HG03565 (cell line): ENCODE measurements at regions not wholly inside any gene's neighbourhood (a gene's known extent, or its start where the extent isn't known, plus 50 kb on each side); places are given as distances from the start of the nearest gene placed in this dataset.

Source experiments
- ATAC-seq: cut with Tn5 transposase; IDR thresholded peaks from one replicate; pipeline ENCODE4 v1.9.1; 2021; ENCODE audit warnings: mild to moderate bottlenecking, moderate library complexity; ENCODE audit not compliant: unreplicated experiment

DNA sequence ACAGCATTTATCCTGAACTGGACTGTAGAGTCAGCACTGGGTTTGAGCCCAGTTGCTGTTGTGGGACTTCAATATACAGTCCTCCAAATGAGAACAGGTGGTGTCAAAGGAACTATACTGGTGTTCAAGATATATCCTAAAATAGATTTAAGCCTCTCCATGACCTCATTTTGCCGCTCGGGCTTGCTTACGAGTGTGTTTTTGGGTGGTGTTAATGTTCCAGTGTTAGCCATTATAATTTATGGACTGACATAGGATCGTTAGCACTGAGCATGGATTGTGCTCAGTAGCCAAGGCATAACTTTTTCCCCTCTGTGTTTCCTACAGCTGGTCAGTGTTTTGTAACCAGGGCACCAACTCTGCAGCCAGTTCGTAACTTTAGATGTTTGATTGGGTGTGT, 306.6 kb downstream of the SPATA31D1 start:
- ATAC-seq, result no peak

DNA sequence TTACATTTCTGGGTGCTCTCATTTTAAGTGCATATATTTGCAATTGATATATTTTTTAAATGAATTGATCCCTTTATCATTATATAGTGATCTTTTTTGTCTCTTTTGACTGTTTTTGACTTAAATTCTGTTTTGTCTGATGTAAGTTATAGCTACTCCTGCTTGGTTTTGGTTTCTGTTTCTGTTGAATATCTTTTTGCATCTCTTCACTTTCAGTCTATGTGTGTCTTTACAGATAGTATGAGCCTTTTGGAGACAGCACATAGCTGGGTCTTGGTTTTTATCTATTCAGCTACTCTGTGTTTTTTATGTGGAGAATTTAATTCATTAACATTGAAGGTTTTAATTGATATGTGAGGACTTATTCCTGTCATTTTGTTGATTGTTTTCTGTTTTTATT, 311.3 kb downstream of the SPATA31D1 start:
- peak; percentile 73 for ATAC-seq

DNA sequence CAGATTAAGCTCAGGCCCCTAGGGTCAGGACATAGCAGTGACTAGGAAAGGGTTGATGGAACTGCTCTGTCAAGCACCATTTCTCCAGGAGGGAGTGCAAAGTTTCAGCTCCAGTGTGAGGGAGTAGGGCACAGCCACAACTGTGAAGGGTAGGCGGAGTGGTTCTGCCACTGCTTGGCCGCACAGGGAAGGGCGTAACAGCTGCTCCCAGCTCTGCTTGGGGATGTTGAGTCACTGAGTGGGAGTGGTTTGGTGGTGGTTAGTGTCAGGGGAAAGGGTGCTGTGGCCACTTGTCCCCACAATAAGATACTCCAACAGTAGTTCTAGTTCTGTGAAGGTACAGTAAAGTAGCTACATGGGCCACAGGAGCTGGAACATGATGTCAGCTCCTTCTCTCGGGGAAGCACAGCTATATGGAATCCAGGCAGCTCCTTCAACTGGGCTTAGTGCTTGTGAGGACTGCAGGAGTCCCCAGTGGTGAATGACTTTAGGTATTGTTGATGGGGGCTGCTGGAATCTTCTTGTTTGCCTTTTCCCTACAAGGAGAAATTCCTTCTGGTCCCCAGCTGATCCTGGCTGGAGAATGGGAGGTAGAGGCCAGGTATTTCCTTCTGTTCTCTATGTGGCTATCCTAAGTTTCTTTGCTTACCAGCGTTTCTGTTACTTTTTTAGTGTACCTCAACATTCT, 314.5 kb downstream of the SPATA31D1 start:
- no peak for ATAC-seq

DNA sequence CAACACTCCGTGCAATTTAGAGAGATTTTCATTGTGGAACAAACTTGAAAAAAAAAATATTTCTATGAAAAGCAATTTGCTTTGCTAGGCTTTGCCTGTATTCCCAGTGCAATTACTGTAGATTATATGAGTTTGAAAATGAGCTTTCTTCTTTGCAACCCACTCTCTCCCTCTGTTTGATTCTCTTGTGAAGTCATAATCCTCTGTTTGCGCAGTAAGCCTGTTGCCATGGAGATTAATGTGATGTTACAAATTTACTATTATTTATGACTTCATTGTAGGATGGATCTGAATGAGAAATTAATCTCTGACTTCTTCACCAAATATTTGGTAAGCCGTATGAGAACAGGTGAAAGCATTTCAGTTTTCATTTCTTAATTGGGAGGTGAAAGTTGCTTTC, 320.3 kb downstream of the SPATA31D1 start:
- ATAC-seq, result no peak

DNA sequence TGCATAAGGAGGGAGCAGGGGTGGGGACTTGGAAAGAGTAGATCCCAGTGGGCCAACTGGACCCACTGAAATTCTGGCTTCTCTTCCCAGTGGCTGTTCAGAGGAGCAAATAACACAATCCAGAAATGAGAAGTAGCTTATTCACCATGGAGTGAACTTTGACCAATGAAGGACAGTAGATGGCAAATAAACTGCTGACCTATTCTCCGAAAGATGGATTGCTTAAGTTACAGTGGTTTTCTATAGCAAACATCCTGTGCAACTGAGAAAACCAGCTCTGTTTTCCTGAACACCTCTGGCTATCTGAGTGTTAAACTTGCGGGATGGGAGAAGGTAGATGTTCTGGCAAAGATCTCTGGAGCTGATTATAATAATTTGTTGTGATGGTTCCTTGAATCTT, 325.1 kb downstream of the SPATA31D1 start:
- no peak for ATAC-seq

DNA sequence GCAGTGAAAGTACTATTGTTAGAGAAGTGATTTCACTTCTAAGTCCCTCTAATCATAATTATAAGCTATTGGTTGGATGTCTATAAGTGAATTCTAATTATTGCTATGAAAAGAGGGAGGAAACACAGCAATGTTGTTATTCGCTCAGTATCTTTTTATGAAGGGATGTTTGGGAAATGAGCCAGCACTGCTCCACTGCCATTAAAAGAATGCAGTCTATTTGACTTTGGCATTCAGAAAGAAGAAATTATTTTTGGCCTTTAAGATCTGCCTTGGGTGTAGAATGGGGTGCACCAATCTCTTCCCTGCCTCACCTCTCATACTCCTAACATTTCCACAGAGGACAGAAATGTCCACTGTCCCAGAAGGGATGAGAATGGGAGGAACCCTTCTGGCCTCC, 332.0 kb downstream of the SPATA31D1 start:
- ATAC-seq, result no peak

DNA sequence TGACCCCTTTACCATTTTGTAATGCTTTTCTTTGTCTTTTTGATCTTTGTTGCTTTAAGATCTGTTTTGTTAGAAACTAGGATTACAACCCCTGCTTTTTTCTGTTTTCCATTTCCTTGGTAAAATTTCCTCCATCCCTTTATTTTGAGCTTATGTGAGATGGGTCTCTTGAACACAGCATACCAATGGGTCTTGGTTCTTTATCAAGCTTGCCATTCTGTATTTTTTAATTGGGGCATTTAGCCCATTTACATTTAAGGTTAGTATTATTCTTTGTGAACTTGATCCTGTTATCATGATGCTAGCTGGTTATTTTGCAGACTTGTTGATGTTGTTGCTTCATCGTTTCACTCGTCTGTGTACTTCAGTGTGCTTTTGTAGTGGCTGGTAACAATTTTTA, 337.3 kb downstream of the SPATA31D1 start:
- ATAC-seq, result no peak

DNA sequence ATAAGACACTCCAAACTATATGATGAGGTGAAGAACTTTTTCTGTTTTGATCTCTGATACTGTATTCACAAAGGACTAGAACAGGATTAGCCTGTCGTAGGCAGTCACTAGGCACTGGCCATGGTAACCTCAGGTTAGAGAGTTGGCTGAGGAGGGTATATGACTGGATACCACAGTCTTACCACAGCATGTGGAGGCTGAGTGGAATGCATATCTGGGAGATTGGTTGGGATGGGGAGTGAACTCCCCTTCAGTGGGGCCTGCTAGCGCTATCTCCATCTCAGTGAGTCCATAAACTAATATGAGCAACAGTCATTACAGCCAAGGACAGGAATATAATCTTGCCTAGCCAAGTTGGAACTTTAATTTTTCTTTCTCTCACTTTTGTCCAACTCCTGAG, 339.1 kb downstream of the SPATA31D1 start:
- ATAC-seq, result no peak

DNA sequence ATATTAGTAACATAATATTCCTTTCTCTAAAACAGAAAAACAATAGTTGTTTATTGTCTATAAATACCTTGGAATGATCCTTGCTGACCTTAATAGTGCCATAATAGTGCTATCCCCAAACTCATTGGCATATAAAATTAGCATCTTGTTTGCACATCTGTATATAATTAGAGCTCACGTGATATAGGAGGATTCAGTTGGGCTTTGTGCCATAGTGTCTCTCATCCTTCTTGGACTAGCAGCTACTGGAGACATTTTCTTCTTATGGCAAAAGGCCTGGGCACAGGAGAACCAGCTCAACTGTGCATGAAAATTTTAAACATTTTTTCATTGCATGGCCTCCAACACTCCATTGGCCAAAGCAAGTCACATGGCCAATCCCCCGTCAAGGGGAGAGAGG, 342.5 kb downstream of the SPATA31D1 start:
- no peak for ATAC-seq

DNA sequence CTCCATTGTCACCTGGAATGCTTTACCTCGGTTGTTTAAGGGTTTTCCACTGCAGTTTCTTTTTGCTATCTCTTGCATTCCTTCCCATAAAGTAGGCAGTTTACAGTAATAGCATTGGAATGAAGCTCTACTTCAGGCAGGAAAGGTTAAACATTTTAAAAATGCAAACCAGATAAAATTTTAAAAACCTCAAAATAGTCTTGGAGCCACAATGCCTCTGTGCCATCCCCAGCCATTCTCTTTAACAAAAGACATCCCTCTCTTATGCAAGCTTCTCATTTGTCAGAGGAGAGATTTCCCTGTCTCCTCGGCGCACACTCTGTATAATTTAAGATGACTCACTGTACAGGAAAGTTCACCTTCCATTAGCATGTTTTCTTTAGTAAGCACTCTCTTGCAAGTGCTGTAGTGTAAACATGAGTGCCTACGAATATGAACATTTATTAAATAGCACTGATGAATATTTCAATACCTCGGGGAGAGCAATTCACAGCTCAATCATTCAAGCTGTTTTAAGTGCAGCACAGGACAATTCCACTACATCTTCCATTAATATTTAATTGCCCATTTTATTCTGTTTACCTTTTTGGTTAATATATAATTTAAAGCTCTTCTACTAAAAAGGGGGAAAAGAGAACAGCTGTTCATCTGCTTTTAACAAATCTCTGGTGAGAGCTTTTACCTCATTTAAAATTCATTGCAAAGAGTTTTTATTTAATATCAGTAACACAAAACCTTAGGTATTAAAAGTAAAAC, 343.6 kb downstream of the SPATA31D1 start:
- ATAC-seq, result no peak

DNA sequence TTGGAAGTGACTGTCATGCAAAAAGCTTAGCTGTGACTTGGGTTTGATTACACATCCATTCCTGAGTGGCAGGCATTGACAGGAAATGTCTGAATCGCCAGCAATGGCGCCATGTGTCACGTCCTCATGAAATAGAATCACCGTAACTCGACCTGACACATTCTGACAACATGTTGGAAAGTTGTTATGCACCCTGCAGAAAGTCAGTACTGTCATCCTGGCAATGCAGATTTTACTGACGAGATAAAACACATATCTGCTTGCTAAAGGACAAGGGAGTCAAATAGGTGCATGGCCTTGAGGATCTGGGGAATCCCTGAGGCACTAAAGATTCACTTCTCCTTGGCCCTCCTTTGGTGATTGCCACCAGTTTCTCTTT, 344.2 kb downstream of the SPATA31D1 start:
- no peak for ATAC-seq

DNA sequence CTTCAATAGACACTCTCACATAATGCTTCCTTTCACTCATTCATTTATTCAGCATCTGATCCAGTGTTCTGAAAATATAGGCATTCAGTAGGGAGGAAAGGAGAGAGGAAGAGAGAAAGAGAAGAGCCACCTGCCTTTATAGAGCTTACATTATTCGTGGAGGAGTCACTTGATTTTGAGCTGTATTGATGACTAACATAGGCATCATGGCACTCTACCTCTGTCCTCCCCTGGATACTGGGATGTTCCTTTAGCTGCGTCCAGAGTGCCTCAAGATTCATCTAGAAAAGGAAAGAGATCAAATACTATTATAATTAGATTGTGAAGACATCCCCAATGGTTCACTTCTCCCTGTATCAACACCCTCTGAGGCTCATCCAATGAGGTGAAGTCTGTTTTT, 345.1 kb downstream of the SPATA31D1 start:
- ATAC-seq, result no peak

DNA sequence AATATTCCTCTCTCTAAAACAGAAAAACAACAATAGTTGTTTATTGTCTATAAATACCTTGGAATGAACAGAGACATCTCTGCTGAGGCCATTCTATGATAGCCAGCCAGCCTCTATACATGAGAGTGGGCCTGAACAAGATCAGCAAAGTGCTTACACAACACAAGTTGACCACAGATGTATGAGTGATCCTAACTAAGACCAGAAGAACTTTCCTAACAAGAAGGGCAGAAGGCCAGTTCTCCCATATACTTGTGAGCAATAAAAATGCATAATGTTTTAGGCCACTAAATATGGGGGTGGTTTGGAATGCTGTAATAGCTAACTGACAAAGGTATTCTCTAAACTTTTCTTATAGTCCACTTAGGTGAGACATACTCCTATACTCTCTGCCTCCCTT, 345.7 kb downstream of the SPATA31D1 start:
- no peak for ATAC-seq

DNA sequence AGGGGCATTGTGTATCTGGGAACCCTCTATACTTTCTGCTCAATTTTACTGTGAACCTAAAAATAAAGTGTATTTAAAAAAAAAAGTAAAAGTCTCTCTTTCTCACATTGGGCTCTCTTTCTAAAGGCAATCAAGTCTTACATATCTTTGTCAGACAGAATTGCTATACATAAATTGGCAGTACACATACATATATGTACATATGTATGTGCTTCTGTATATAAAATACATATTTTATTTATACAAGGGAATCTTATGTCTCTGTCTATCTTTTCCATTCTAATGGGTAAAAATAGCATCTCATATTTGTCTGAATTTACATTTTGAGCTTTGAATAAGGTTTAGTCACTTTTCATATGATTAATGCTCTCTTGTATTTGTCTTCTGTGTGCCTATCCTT, 348.8 kb downstream of the SPATA31D1 start:
- ATAC-seq, result no peak

DNA sequence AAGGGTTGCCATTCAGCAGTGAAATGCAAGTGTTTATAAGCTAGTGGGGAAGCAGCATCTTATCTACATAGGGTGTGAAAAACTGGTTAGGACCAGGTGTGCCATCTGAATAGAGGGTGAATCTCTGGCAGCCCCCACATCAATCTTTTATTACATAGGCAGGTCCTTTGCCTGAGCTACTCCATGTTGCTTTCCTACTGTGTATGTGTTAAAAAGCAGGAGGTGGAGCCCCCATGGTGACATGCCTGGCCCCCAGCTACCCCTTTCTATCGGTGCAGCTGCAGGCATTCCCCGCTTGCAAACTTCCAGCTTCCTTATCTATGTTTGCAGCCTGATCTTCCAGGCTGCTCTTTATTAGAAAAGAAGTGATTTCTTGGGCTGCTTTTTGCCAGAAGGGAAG, 353.5 kb downstream of the SPATA31D1 start:
- ATAC-seq, result no peak

DNA sequence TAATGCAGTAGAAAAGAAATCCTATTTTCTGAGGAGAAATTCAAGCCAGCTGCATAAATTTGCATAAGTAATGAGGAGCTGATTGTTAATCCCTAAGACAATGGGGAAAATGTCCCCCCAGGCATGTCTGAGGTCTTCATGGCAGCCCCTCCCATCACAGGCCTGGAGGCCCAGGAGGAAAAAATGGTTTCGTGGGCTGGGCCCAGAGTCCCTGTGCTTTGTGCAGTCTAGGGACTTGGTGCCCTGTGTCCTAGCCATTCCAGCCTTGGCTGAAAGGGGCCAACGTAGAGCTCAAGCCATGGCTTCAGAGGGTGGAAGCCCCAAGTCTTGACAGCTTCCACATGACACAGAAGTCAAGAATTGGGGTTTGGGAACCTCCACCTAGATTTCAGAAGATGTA, 357.5 kb downstream of the SPATA31D1 start:
- ATAC-seq, result no peak

DNA sequence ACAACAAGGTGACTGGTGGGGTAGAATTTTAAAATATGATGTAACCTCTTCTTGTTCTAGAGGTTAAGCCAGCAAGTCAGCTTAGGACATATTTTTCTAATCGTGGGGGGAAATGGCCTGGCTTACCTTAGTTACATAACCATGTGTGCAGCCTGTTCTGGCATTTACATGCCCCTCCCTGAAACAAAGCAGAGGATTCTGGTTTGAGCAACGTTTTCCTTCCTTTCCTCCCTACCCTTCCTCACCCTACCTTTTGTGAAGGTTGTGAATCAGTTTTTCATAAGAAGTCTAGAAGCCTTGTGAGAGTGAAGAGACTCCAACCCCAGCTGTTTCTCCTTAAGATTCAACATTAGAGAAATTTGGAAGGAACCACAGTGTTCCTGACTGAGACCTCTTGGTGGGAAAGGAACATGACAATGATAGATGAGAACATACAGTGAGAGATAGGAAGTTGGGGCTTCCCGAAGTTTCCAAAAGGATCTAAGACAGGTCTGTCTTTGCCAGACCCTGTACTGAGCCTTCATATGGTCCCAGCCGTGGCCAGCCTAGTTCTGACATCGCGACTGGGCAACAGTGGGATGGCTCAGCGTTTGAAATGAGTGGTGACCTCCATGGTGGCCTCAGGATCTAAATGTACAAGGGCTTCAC, 365.2 kb downstream of the SPATA31D1 start:
- ATAC-seq, result no peak

DNA sequence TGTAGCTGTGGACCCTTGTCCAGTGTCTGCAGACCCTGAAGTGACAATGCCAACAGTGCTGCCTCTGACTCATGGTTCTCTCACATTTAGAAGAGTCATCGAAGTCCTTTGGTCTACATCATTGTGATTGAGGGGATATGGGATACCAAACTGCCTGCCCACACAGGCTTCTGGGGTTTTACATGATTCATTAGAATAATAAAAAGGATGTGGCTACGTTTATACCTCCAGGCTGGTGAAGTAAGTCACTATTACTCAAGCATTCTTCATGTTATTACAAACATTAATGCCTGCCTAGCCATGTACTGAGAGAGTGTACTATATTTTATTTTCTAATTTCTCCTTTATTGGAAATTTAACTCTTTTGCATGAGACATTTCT, 365.7 kb downstream of the SPATA31D1 start:
- no peak for ATAC-seq

DNA sequence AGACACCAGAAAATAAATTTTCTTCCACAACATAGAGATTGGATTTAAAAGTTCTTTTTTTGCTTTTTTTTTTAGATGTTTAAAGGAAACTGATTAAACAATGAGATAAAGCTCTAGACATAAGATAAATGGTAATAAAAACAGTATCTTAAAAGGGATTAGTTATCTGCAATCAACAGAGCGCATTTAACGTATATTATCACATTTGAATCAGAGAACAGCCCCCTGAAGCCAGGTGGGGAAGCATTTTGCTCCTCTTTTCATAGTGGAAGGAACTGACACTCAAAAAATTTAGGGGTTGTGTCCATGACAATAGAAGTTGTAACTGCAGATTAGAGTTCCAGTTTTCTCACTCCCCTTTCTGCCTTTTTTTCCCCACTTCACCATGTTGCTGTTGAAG, 367.6 kb downstream of the SPATA31D1 start:
- no peak for ATAC-seq

DNA sequence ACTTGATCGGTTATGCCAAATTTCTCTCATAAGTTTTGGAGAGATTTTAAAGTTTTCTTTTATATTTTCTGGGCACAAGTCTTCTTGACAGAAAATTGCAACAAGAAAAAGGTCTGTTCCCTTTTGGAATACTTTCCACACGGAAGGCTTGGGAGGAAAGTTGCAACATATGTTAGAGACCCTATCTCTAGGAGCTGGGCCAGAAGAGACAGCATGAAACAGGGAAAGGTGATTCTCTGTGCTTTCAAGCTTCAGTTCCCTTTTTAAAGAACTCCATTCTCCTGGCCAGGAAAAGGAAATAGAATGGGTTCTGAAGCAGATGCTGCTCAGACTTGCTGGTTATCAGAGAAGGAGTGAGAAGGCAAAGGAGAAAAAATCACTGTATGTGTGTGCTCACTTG, 368.3 kb downstream of the SPATA31D1 start:
- ATAC-seq, result no peak

DNA sequence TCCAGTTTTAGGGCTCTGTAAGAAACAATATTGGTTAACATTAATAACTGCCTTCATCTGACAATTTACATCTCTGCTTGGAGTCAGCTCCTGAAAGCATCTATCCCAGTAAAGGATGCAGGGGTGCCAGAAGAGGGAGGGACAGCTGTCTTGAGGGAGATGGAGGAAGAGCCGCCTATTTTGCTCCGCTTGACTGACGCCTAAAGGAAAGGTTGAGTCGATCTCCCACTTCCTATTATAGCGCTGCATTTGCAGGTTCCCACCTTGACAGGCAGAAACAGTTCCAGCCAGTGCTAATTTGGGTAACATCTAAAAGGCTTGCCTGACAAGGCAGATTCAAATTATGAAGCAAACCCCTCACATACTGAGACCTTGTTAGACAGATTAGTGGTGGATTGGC, 374.6 kb downstream of the SPATA31D1 start:
- no peak for ATAC-seq

DNA sequence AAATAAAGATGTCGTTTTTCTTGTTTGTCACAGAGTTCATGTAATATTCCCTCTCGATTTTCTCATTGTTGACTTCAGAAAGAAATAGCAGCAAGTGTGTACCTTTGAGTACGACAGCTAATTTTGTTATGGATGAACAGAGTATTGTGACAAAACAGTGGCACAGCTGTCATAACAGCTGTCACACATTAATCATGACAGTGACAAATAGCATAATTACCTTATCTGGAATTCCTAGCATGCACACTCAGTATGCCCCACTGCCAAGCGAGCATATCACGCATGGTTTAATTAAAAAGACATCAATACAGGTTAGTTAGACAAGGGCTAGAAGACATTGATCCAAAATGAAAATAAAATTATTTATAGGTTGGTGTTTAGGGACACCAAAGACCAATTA, 375.1 kb downstream of the SPATA31D1 start:
- no peak for ATAC-seq
